IMR-90 (cell line): ENCODE measurements at regions not wholly inside any gene's neighbourhood (a gene's known extent, or its start where the extent isn't known, plus 50 kb on each side); places are given as distances from the start of the nearest gene placed in this dataset.

Experiments
- ATAC-seq: fragments of 200-7000 bp; cut with Tn5 transposase; 2 replicates; pipeline ENCODE4 v1.9.1; 2020; ENCODE audit warnings: low read depth, mild to moderate bottlenecking, moderate library complexity
- BruUV-seq: library from RNA; stranded (reverse); fragments of 400-500 nt; replicated peaks from 2 replicates; lab custom pipeline; 2021; lab: Mats Ljungman, UMichigan
- CTCF ChIA-PET: fragments of 300-600 bp; formaldehyde crosslinking; extraction: SDS; loops from one replicate; lab custom pipeline; 2021; ENCODE audit warnings: antibody characterized with exemption; lab: Yijun Ruan, JAX
- POLR2A ChIA-PET: fragments of 300-600 bp; sonication (Branson Sonifier 250); formaldehyde crosslinking; loops from one replicate; lab custom pipeline; 2022; ENCODE audit warnings: antibody characterized with exemption; ENCODE audit not compliant: unreplicated experiment; lab: Charles Lee
- DNase-seq: peaks from one replicate; pipeline ENCODE4 v3.0.0; 2013
- H2AFZ ChIP-seq: replicated peaks from 2 replicates; pipeline ENCODE3; 2013; ENCODE audit warnings: low read length, mild to moderate bottlenecking; ENCODE audit not compliant: poor library complexity
- H2AK5ac ChIP-seq: 2 replicates; pipeline ENCODE4 v1.6.1; 2013; ENCODE audit warnings: low read depth, low read length, inconsistent platforms
- H2AK9ac ChIP-seq: replicated peaks from 2 replicates; pipeline ENCODE3; 2013; ENCODE audit warnings: mild to moderate bottlenecking, low read depth, low read length, moderate library complexity; ENCODE audit not compliant: poor library complexity
- H2BK120ac ChIP-seq: 2 replicates; pipeline ENCODE4 v1.6.1; 2013; ENCODE audit warnings: low read depth, low read length, inconsistent platforms
- H2BK15ac ChIP-seq: 3 replicates; pipeline ENCODE4 v1.6.1; 2013; ENCODE audit warnings: low read depth, low read length, inconsistent platforms
- H2BK20ac ChIP-seq: 2 replicates; pipeline ENCODE4 v1.6.1; 2013; ENCODE audit warnings: low read depth, mild to moderate bottlenecking, inconsistent platforms, low read length, moderate library complexity
- H2BK5ac ChIP-seq: 2 replicates; pipeline ENCODE4 v1.6.1; 2013; ENCODE audit warnings: mild to moderate bottlenecking, low read depth, low read length, inconsistent platforms; ENCODE audit not compliant: poor library complexity, severe bottlenecking
- H3K14ac ChIP-seq: replicated peaks from 2 replicates; pipeline ENCODE4 v1.6.1; 2013; ENCODE audit warnings: low read depth, low read length, inconsistent platforms
- H3K18ac ChIP-seq: 2 replicates; pipeline ENCODE4 v1.6.1; 2013; ENCODE audit warnings: low read depth, low read length, control low read depth
- H3K23ac ChIP-seq: 2 replicates; pipeline ENCODE4 v1.6.1; 2013; ENCODE audit warnings: low read depth, low read length, inconsistent platforms
- H3K27ac ChIP-seq: 2 replicates; pipeline ENCODE4 v1.5.1; 2013; ENCODE audit warnings: mild to moderate bottlenecking, control low read depth, low read length; ENCODE audit not compliant: insufficient read depth
- H3K27me3 ChIP-seq: 2 replicates; pipeline ENCODE4 v1.6.1; 2013; ENCODE audit warnings: low read length; ENCODE audit not compliant: control insufficient read depth, insufficient read depth
- H3K36me3 ChIP-seq: 2 replicates; pipeline ENCODE4 v1.6.1; 2013; ENCODE audit warnings: low read length, mixed read lengths; ENCODE audit not compliant: control insufficient read depth, insufficient read depth
- H3K4ac ChIP-seq: 2 replicates; pipeline ENCODE4 v1.6.1; 2013; ENCODE audit warnings: low read depth, low read length, inconsistent platforms
- H3K4me1 ChIP-seq: 2 replicates; pipeline ENCODE4 v1.6.1; 2013; ENCODE audit warnings: low read length, mixed read lengths; ENCODE audit not compliant: control insufficient read depth, insufficient read depth
- H3K4me2 ChIP-seq: 2 replicates; pipeline ENCODE4 v1.6.1; 2013; ENCODE audit warnings: low read depth, mild to moderate bottlenecking, control low read depth, low read length, moderate library complexity
- H3K4me3 ChIP-seq: 2 replicates; pipeline ENCODE4 v1.5.1; 2013; ENCODE audit warnings: low read depth, mild to moderate bottlenecking, control low read depth, low read length, moderate library complexity; ENCODE audit not compliant: insufficient read depth
- H3K56ac ChIP-seq: 2 replicates; pipeline ENCODE4 v1.6.1; 2013; ENCODE audit warnings: low read length, inconsistent platforms; ENCODE audit not compliant: insufficient read depth; ENCODE audit errors: extremely low read depth
- H3K79me1 ChIP-seq, 2 experiments: 2 replicates each; pipeline ENCODE4 v1.6.1; 2013; ENCODE audit warnings: low read length in 2 of 2, inconsistent platforms in 1 of 2, low read depth in 1 of 2
- H3K9ac ChIP-seq: 2 replicates; pipeline ENCODE4 v1.6.1; 2013; ENCODE audit warnings: low read depth, low read length, control low read depth
- H3K9me1 ChIP-seq: 2 replicates; pipeline ENCODE4 v1.6.1; 2013; ENCODE audit warnings: low read length, inconsistent platforms; ENCODE audit not compliant: insufficient read depth
- H3K9me3 ChIP-seq: 2 replicates; pipeline ENCODE4 v1.6.1; 2013; ENCODE audit warnings: low read length; ENCODE audit not compliant: control insufficient read depth, insufficient read depth
- H4K20me1 ChIP-seq: 2 replicates; pipeline ENCODE4 v1.6.1; 2013; ENCODE audit warnings: low read length, inconsistent platforms; ENCODE audit not compliant: insufficient read depth
- H4K5ac ChIP-seq: 2 replicates; pipeline ENCODE4 v1.6.1; 2013; ENCODE audit warnings: mild to moderate bottlenecking, low read depth, low read length, control low read depth
- H4K8ac ChIP-seq, 2 experiments: 2 replicates each; pipeline ENCODE4 v1.6.1; 2013; ENCODE audit warnings: low read depth in 2 of 2, low read length in 2 of 2, control low read depth in 1 of 2, inconsistent platforms in 1 of 2
- H4K91ac ChIP-seq: 2 replicates; pipeline ENCODE4 v1.6.1; 2013; ENCODE audit warnings: low read depth, low read length, inconsistent platforms; ENCODE audit not compliant: insufficient read depth
- CHD1 ChIP-seq: IDR thresholded peaks from 2 replicates; pipeline ENCODE4 v1.6.1; 2012; ENCODE audit warnings: low read depth, low read length, improper control_type of control experiment
- ELK1 ChIP-seq: fragments of 150-350 bp; IDR thresholded peaks from 2 replicates; pipeline ENCODE4 v1.6.1; 2016; ENCODE audit warnings: low read depth, mild to moderate bottlenecking, low read length, moderate library complexity, borderline replicate concordance
- MAZ ChIP-seq: IDR thresholded peaks from 2 replicates; pipeline ENCODE4 v1.6.1; 2012; ENCODE audit warnings: low read depth, mild to moderate bottlenecking, low read length, improper control_type of control experiment, moderate library complexity, borderline replicate concordance
- MXI1 ChIP-seq: IDR thresholded peaks from 2 replicates; pipeline ENCODE4 v1.6.1; 2012; ENCODE audit warnings: low read depth, mild to moderate bottlenecking, low read length, moderate library complexity, borderline replicate concordance
- NFE2L2 ChIP-seq: fragments of 150-350 bp; IDR thresholded peaks from 2 replicates; pipeline ENCODE4 v1.6.1; 2016; ENCODE audit warnings: low read depth, mild to moderate bottlenecking, low read length
- RCOR1 ChIP-seq: IDR thresholded peaks from 2 replicates; pipeline ENCODE4 v1.6.1; 2012; ENCODE audit warnings: mild to moderate bottlenecking, low read length, improper control_type of control experiment; ENCODE audit not compliant: insufficient replicate concordance
- USF2 ChIP-seq: fragments of 150-350 bp; IDR thresholded peaks from 2 replicates; pipeline ENCODE4 v1.6.1; 2017; ENCODE audit warnings: mild to moderate bottlenecking, antibody characterized with exemption, low read length, low read depth
- WGBS, 2 experiments: methylation state at CpG; one replicate each; pipeline versions ENCODE4 v1.1.5 to v1.1.7; 2013; ENCODE audit warnings: missing lambda C conversion rate in 2 of 2; ENCODE audit not compliant: insufficient read length in 1 of 2; ENCODE audit errors: extremely low coverage in 2 of 2; 5-methylcytosine and 5-hydroxymethylcytosine counted together
- dilution Hi-C: fragments of 300-500 bp; cut with HindIII; formaldehyde crosslinking; loops from one replicate; pipeline ENCODE4 v1.14.3; 2018; ENCODE audit warnings: low sequenced_read_pairs; ENCODE audit not compliant: unreplicated experiment
- in situ Hi-C: fragments of 300-500 bp; cut with MboI; formaldehyde crosslinking; loops from 3 replicates; pipeline ENCODE4 v1.14.3; 2019; ENCODE audit warnings: low sequenced_read_pairs, inconsistent platforms, mixed read lengths
- intact Hi-C: fragments of 100-400 bp; cut with micrococcal nuclease; formaldehyde crosslinking; loops from 2 replicates; pipeline ENCODE4 v1.10.0; 2022

- Histone ChIP-seq H2BK20ac (no peak overlapping the region), H3K4me1 (peaks cover 6% of the 10 kb centered on the region), H3K18ac (no peak overlapping the region), H3K4me3 (no peak overlapping the region), H2BK5ac (no peak overlapping the region), H3K9me1 (peaks cover under 1% of the 10 kb centered on the region; the same call in 1 of the 2 replicates), H3K23ac (no peak overlapping the region), H2AK9ac (no peak overlapping the region), H3K79me1 (no peaks in the 10 kb centered on the region), H4K20me1 (no peaks in the 10 kb centered on the region), H3K14ac (no peak overlapping the region), H4K5ac (no peak overlapping the region), H3K4ac (no peak overlapping the region), H2AK5ac (no peak overlapping the region), H3K4me2 (no peak overlapping the region), H3K9me3 (no peaks in the 10 kb centered on the region), H3K56ac (no peak overlapping the region), H4K8ac (no peak overlapping the region), H3K36me3 (no peaks in the 10 kb centered on the region), H2BK15ac (no peak overlapping the region; the same call in 2 of the 3 replicates), H4K91ac (no peak overlapping the region), H3K27ac (no peak overlapping the region), H2AFZ (no peak overlapping the region), H2BK120ac (no peak overlapping the region), H3K27me3 (no peaks in the 10 kb centered on the region), H3K9ac (no peak overlapping the region)
- no TSS peak for BruUV-seq
- TF ChIP-seq MAZ (no peak), MXI1 (no peak), NFE2L2 (no peak), RCOR1 (no peak), USF2 (no peak), ELK1 (no peak), CHD1 (no peak)
- POLR2A ChIA-PET, result no interaction called here
- intact Hi-C loops (no loop called here), in situ Hi-C loops (no loop called here), dilution Hi-C loops (no loop called here)
- CTCF ChIA-PET, result no interaction called here
- DNase-seq (no peak), ATAC-seq (peak; percentile 26; the same call in 1 of the 2 replicates)
- no CpG with 5 or more reads among the region's 3 CpGs for whole genome bisulfite sequencing, 2 experiments
Measured at GRCh38 chr6:47141171-47141570, 99.0 kb upstream of the ADGRF1 start.
